GM23338 (cell line): ENCODE measurements at regions not wholly inside any gene's neighbourhood (a gene's known extent, or its start where the extent isn't known, plus 50 kb on each side); places are given as distances from the start of the nearest gene placed in this dataset.

ENCODE experiments used
- ATAC-seq: fragments of 200-7000 bp; cut with Tn5 transposase; 3 replicates; pipeline ENCODE4 v1.9.1; 2020
- DNase-seq: peaks from one replicate; pipeline ENCODE4 v3.0.0-alpha.2; 2015; ENCODE audit warnings: low spot score
- H2AFZ ChIP-seq: fragments of 200-600 bp; sonication (generic); 2 replicates; pipeline ENCODE4 v1.8.0; 2016; ENCODE audit warnings: antibody characterized with exemption, mild to moderate bottlenecking, moderate library complexity
- H3F3A ChIP-seq: fragments of 200-600 bp; sonication (generic); replicated peaks from 2 replicates; pipeline ENCODE4 v1.8.0; 2017; ENCODE audit warnings: antibody characterized with exemption, mixed run types, low read depth
- H3K27ac ChIP-seq: fragments of 200-600 bp; sonication (generic); 2 replicates; pipeline ENCODE4 v1.6.1; 2016; ENCODE audit warnings: low read depth
- H3K27me3 ChIP-seq: fragments of 200-600 bp; sonication (generic); 2 replicates; pipeline ENCODE4 v1.8.0; 2016; ENCODE audit warnings: mild to moderate bottlenecking, mixed run types, moderate library complexity; ENCODE audit not compliant: insufficient read depth
- H3K36me3 ChIP-seq: fragments of 200-600 bp; sonication (generic); 2 replicates; pipeline ENCODE4 v1.8.0; 2016; ENCODE audit warnings: mild to moderate bottlenecking; ENCODE audit not compliant: insufficient read depth
- H3K4me1 ChIP-seq: fragments of 200-600 bp; sonication (generic); 2 replicates; pipeline ENCODE4 v1.8.0; 2016; ENCODE audit warnings: mild to moderate bottlenecking, moderate library complexity; ENCODE audit not compliant: insufficient read depth
- H3K4me2 ChIP-seq: fragments of 200-600 bp; sonication (generic); 2 replicates; pipeline ENCODE4 v1.7.1; 2017; ENCODE audit warnings: mixed run types
- H3K4me3 ChIP-seq: fragments of 200-600 bp; sonication (generic); 2 replicates; pipeline ENCODE4 v1.6.1; 2016; ENCODE audit warnings: mixed run types
- H3K79me2 ChIP-seq: fragments of 200-600 bp; sonication (generic); replicated peaks from 2 replicates; pipeline ENCODE4 v1.8.0; 2017; ENCODE audit warnings: mild to moderate bottlenecking; ENCODE audit not compliant: insufficient read depth
- H3K9me2 ChIP-seq: fragments of 200-600 bp; sonication (generic); 2 replicates; pipeline ENCODE4 v1.8.0; 2017; ENCODE audit not compliant: insufficient read depth
- H4K20me1 ChIP-seq: fragments of 200-600 bp; sonication (generic); replicated peaks from 2 replicates; pipeline ENCODE4 v1.8.0; 2017; ENCODE audit warnings: mild to moderate bottlenecking; ENCODE audit not compliant: insufficient read depth
- H3K27ac Mint-ChIP-seq: 2 replicates; pipeline ENCODE4 v1.8.0; 2020; ENCODE audit warnings: inconsistent platforms, mild to moderate bottlenecking, moderate library complexity, mixed read lengths
- H3K27me3 Mint-ChIP-seq: 3 replicates; pipeline ENCODE4 v1.8.0; 2022; ENCODE audit warnings: low read depth, mild to moderate bottlenecking, moderate library complexity, mixed read lengths, inconsistent platforms; ENCODE audit not compliant: insufficient read depth, poor library complexity
- H3K36me3 Mint-ChIP-seq: 3 replicates; pipeline ENCODE4 v1.8.0; 2021; ENCODE audit warnings: low read depth, mild to moderate bottlenecking, inconsistent platforms, moderate library complexity, mixed read lengths
- H3K4me1 Mint-ChIP-seq: 3 replicates; pipeline ENCODE4 v1.8.0; 2020; ENCODE audit warnings: mild to moderate bottlenecking, inconsistent platforms, mixed read lengths
- H3K4me3 Mint-ChIP-seq: 3 replicates; pipeline ENCODE4 v1.8.0; 2021; ENCODE audit warnings: moderate library complexity, mild to moderate bottlenecking, inconsistent platforms, mixed read lengths
- H3K9me3 Mint-ChIP-seq: 3 replicates; pipeline ENCODE4 v1.8.0; 2020; ENCODE audit warnings: moderate library complexity, mild to moderate bottlenecking, inconsistent platforms, mixed read lengths
- CREB1 ChIP-seq: fragments of 250-450 bp; sonication (Bioruptor Pico); IDR thresholded peaks from 2 replicates; pipeline ENCODE4 v1.5.0; 2020; ENCODE audit warnings: low read depth, mild to moderate bottlenecking, moderate library complexity
- EZH2 ChIP-seq: fragments of 200-600 bp; sonication (generic); IDR thresholded peaks from one replicate; pipeline ENCODE4 v1.8.0; 2017; ENCODE audit warnings: antibody characterized with exemption, mild to moderate bottlenecking, low read depth; ENCODE audit not compliant: unreplicated experiment
- JUNB ChIP-seq: IDR thresholded peaks from one replicate; pipeline ENCODE4 v1.6.1; 2016; ENCODE audit warnings: antibody characterized with exemption; ENCODE audit not compliant: unreplicated experiment
- NANOG ChIP-seq: IDR thresholded peaks from 2 replicates; pipeline ENCODE4 v1.6.1; 2016; ENCODE audit warnings: antibody characterized with exemption, borderline replicate concordance
- POLR2AphosphoS5 ChIP-seq: IDR thresholded peaks from 2 replicates; pipeline ENCODE4 v1.6.1; 2016; ENCODE audit warnings: antibody characterized with exemption, low read depth
- STAT1 ChIP-seq: IDR thresholded peaks from one replicate; pipeline ENCODE4 v1.6.1; 2016; ENCODE audit warnings: antibody characterized with exemption; ENCODE audit not compliant: unreplicated experiment
- ZNF114 ChIP-seq: fragments of 250-450 bp; sonication (Bioruptor Pico); IDR thresholded peaks from 2 replicates; pipeline ENCODE4 v1.5.0; 2020; ENCODE audit warnings: mild to moderate bottlenecking, moderate library complexity
- ZNF331 ChIP-seq: fragments of 250-450 bp; sonication (Bioruptor Pico); IDR thresholded peaks from 2 replicates; pipeline ENCODE4 v1.5.0; 2020; ENCODE audit warnings: low read depth, mild to moderate bottlenecking, moderate library complexity
- ZNF462 ChIP-seq: fragments of 250-450 bp; sonication (Bioruptor Pico); IDR thresholded peaks from 2 replicates; pipeline ENCODE4 v1.5.0; 2020; ENCODE audit warnings: mild to moderate bottlenecking, moderate library complexity

GRCh38 chr5:97405941-97406340 is 222.9 kb upstream of the RIOK2 start (continued):
- TF ChIP-seq ZNF462 (CRISPR knock-in tag) (no peak), POLR2AphosphoS5 (no peak), ZNF114 (no peak), NANOG (no peak), ZNF331 (CRISPR knock-in tag) (no peak)

GRCh38 chr5:97406946-97407676 is 224.1 kb upstream of the RIOK2 start:
- Mint-ChIP-seq H3K36me3 (peaks cover 13% of the 10 kb centered on the region), H3K27ac (no peak overlapping the region), H3K27me3 (peaks cover 6% of the 10 kb centered on the region), H3K4me3 (no peak overlapping the region), H3K4me1 (peaks cover 5% of the 10 kb centered on the region; the same call in 1 of the 3 replicates), H3K9me3 (peaks cover 20% of the 10 kb centered on the region; the same call in 2 of the 3 replicates)
- DNase-seq (no peak), ATAC-seq (no peak)
- H3K36me3 ChIP-seq: no peaks in the 10 kb centered on the region
- no peaks in the 10 kb centered on the region for H4K20me1 ChIP-seq
- H3F3A ChIP-seq: no peaks in the 10 kb centered on the region
- H3K4me1 ChIP-seq: no peaks in the 10 kb centered on the region; the same call in 1 of the 2 replicates
- H3K9me2 ChIP-seq: no peaks in the 10 kb centered on the region
- H2AFZ ChIP-seq: no peak overlapping the region
- no peak overlapping the region for H3K27ac ChIP-seq
- H3K79me2 ChIP-seq: no peaks in the 10 kb centered on the region
- H3K4me3 ChIP-seq: no peak overlapping the region
- H3K4me2 ChIP-seq: no peak overlapping the region
- TF ChIP-seq JUNB (no peak), EZH2 (no peak), STAT1 (no peak), CREB1 (CRISPR knock-in tag) (no peak)
- no peaks in the 10 kb centered on the region for H3K27me3 ChIP-seq
